HG02763 (cell line): ENCODE measurements at regions not wholly inside any gene's neighbourhood (a gene's known extent, or its start where the extent isn't known, plus 50 kb on each side); places are given as distances from the start of the nearest gene placed in this dataset.
"Not testable (repeated sequence)": the region's sequence is repeated elsewhere in the genome, so short reads cannot be mapped to it uniquely, and the experiment has no call there.

Source experiments
- ATAC-seq: cut with Tn5 transposase; IDR thresholded peaks from one replicate; pipeline ENCODE4 v1.9.1; 2021; ENCODE audit warnings: mild to moderate bottlenecking, moderate library complexity; ENCODE audit not compliant: unreplicated experiment

GRCh38 chr5:67790390-67790789, 425.2 kb upstream of the PIK3R1 start:
- no peak for ATAC-seq

GRCh38 chr5:67779893-67780623, 435.5 kb upstream of the PIK3R1 start:
- ATAC-seq = not testable (repeated sequence)

- ATAC-seq = no peak
Measured at GRCh38 chr5:67774786-67775185, 440.8 kb upstream of the PIK3R1 start.

- no peak for ATAC-seq
Measured at GRCh38 chr5:67774267-67774552, 441.3 kb upstream of the PIK3R1 start.

GRCh38 chr5:67773411-67774266, 441.9 kb upstream of the PIK3R1 start:
- no peak for ATAC-seq

GRCh38 chr5:67771791-67772190, 443.8 kb upstream of the PIK3R1 start:
- no peak for ATAC-seq

- no peak for ATAC-seq
Measured at GRCh38 chr5:67771221-67771620, 444.3 kb upstream of the PIK3R1 start.

GRCh38 chr5:67770431-67771025, 445.0 kb upstream of the PIK3R1 start:
- no peak for ATAC-seq

GRCh38 chr5:67765697-67766096, 449.9 kb upstream of the PIK3R1 start:
- ATAC-seq = no peak

GRCh38 chr5:67757771-67758170, 457.8 kb upstream of the PIK3R1 start:
- not testable (repeated sequence) for ATAC-seq

- ATAC-seq = no peak
Measured at GRCh38 chr5:67752357-67752708, 463.2 kb upstream of the PIK3R1 start.

GRCh38 chr5:67748165-67748690, 467.3 kb upstream of the PIK3R1 start:
- no peak for ATAC-seq

GRCh38 chr5:67747096-67747495, 468.5 kb upstream of the PIK3R1 start:
- no peak for ATAC-seq

- not testable (repeated sequence) for ATAC-seq
Measured at GRCh38 chr5:67746608-67747007, 468.9 kb upstream of the PIK3R1 start.

GRCh38 chr5:67746103-67746502, 469.5 kb upstream of the PIK3R1 start:
- ATAC-seq = no peak

GRCh38 chr5:67732921-67733320, 482.6 kb upstream of the PIK3R1 start:
- no peak for ATAC-seq

GRCh38 chr5:67732471-67732870, 483.1 kb upstream of the PIK3R1 start:
- no peak for ATAC-seq

- ATAC-seq = no peak
Measured at GRCh38 chr5:67731886-67732285, 483.7 kb upstream of the PIK3R1 start.

GRCh38 chr5:67730917-67731474, 484.6 kb upstream of the PIK3R1 start:
- ATAC-seq = no peak

- ATAC-seq = no peak
Measured at GRCh38 chr5:67728326-67728890, 487.1 kb upstream of the PIK3R1 start.

- no peak for ATAC-seq
Measured at GRCh38 chr5:67725604-67726003, 490.0 kb upstream of the PIK3R1 start.
